ENCODE measurements at regions not wholly inside any gene's neighbourhood (a gene's known extent, or its start where the extent isn't known, plus 50 kb on each side); places are given as distances from the start of the nearest gene placed in this dataset.

DNA sequence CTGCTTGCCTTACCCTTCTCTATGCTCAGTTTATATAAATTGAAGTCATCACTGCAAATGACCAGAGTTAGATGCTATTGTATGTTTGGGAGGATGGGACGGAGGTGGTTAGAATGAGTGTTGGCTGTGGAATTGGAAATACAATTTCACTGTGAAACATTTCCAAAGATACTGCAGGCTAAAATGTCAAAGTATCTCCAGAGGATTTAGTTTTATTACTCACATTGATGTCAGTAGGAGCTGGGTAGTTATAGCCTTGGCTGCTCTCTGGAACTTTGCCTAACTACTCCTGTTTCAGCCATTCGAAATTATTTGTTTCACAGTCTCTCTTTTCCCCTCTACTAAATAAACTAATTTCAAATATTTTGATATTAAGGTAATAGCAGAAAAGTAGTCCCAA lies 92.6 kb upstream of the PPP3CA start:
- H3K36me3 ChIP-seq (ENCODE audit: control insufficient read depth, insufficient read depth, low read length), result no peaks in the 10 kb centered on the region
- no peak overlapping the region for H3K4me3 ChIP-seq (ENCODE audit: low read length)
- no peaks in the 10 kb centered on the region for H3K27me3 ChIP-seq (ENCODE audit: control insufficient read depth, insufficient read depth, low read length)
- H3K9me3 ChIP-seq (replicated peaks; ENCODE audit: control insufficient read depth, low read depth, low read length), result no peaks in the 10 kb centered on the region
- peak; percentile 38 for DNase-seq
- H3K27ac ChIP-seq (ENCODE audit: low read length), result no peak overlapping the region
- peaks cover 4% of the 10 kb centered on the region for H3K4me1 ChIP-seq (ENCODE audit: control insufficient read depth, insufficient read depth, low read length)
- WGBS (ENCODE audit: insufficient coverage), result no CpG with 5 or more reads among the region's 2 CpGs

DNA sequence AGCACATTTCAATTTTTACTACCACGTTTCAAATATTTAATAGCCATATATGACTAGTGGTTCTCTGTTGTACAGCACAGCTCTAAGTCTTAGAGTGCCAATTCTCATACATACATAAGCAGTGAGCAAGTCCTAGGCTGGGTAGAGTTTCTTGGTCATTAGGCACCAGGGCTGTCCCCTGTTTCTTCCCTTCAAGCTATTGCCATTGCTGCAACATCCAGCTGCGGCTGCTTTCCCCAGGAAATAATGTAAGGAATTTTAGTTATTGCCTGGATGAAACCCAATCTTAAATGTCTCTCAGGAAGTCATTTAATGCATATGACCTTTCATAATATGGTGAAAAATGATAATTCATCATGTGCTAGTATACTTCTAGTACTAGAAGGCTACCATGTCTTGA lies 74.1 kb upstream of the PPP3CA start:
- no peaks in the 10 kb centered on the region for H3K36me3 ChIP-seq (ENCODE audit: control insufficient read depth, insufficient read depth, low read length)

DNA sequence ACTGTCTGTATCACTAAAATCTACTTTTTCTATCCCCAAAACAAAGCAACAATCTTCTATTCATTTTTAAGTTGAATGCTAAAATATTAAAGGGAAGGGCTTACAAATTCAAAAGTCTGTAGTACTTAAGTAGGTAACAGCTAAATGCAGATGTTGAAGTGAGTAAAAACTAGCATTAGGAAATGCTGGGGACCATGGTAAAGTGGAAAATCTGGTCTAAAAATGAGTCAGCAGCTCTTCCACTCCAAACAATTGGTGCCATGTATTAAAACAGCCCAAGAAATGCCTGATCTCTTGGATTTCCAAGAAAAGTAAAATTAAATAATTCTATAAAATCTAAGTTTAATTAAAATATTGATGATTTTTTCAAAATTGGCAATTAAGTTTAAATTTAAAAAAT lies 73.3 kb upstream of the PPP3CA start:
- Histone ChIP-seq H3K27me3 (ENCODE audit: control insufficient read depth, insufficient read depth, low read length) (no peaks in the 10 kb centered on the region), H3K27ac (ENCODE audit: low read length) (no peak overlapping the region)

More for the DNA sequence above, 74.1 kb upstream of the PPP3CA start:
- no peak overlapping the region for H3K27ac ChIP-seq (ENCODE audit: low read length)
- no CpG with 5 or more reads among the region's 2 CpGs for WGBS (ENCODE audit: insufficient coverage)
- no peaks in the 10 kb centered on the region for H3K9me3 ChIP-seq (replicated peaks; ENCODE audit: control insufficient read depth, low read depth, low read length)
- no peaks in the 10 kb centered on the region for H3K27me3 ChIP-seq (ENCODE audit: control insufficient read depth, insufficient read depth, low read length)
- H3K4me3 ChIP-seq (ENCODE audit: low read length), result no peak overlapping the region
- no peaks in the 10 kb centered on the region for H3K4me1 ChIP-seq (ENCODE audit: control insufficient read depth, insufficient read depth, low read length)
- peak; percentile 12 for DNase-seq

DNA sequence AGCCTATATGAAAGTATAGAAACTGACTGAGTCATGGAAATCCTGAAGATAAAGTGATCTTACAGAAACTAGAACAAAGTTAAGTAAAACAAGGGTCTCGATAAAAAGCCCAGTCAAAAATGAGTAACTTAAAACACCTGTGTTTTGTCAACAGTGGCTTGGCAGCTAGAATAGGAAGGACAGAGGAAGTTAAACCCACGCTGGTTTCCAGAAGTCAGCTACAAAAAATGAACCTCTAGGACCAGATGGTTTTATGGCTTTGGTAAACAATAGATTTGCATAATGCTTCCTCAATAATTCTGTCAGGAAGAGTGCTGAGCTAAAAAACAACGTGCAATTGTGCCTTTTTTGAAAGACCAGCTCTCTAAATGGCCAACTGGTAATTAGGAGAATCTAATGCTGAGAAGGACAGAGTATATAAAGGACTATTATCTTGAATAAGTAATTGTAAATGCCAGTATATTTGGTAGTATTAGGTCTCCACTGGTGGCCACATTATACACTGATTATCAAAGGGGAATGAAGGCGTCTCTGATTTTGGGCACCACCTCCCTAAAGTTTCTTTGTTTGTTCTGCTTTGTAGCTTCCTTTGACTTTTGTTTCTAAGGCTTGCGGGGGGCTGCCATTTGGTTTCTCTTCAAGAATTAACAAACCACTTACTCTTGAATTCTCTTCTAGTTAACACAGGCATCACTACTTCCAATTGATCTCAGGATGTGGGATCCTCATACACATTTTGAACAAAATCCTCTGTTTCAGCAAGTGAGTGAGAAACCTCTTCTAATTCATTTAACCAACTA lies 72.2 kb upstream of the PPP3CA start:
- H3K27me3 ChIP-seq (ENCODE audit: control insufficient read depth, insufficient read depth, low read length), result no peaks in the 10 kb centered on the region
- H3K4me1 ChIP-seq (ENCODE audit: control insufficient read depth, insufficient read depth, low read length), result no peaks in the 10 kb centered on the region
- no CpG with 5 or more reads among the region's 5 CpGs for WGBS (ENCODE audit: insufficient coverage)
- H3K9me3 ChIP-seq (replicated peaks; ENCODE audit: control insufficient read depth, low read depth, low read length), result no peaks in the 10 kb centered on the region
- H3K36me3 ChIP-seq (ENCODE audit: control insufficient read depth, insufficient read depth, low read length), result no peaks in the 10 kb centered on the region
- H3K4me3 ChIP-seq (ENCODE audit: low read length), result no peak overlapping the region
- H3K27ac ChIP-seq (ENCODE audit: low read length), result no peak overlapping the region
- DNase-seq, result peak; percentile 64

More for the DNA sequence above, 73.3 kb upstream of the PPP3CA start:
- H3K4me1 ChIP-seq (ENCODE audit: control insufficient read depth, insufficient read depth, low read length), result no peaks in the 10 kb centered on the region
- no peaks in the 10 kb centered on the region for H3K36me3 ChIP-seq (ENCODE audit: control insufficient read depth, insufficient read depth, low read length)
- no peak overlapping the region for H3K4me3 ChIP-seq (ENCODE audit: low read length)
- no peaks in the 10 kb centered on the region for H3K9me3 ChIP-seq (replicated peaks; ENCODE audit: control insufficient read depth, low read depth, low read length)
- no peak for DNase-seq

DNA sequence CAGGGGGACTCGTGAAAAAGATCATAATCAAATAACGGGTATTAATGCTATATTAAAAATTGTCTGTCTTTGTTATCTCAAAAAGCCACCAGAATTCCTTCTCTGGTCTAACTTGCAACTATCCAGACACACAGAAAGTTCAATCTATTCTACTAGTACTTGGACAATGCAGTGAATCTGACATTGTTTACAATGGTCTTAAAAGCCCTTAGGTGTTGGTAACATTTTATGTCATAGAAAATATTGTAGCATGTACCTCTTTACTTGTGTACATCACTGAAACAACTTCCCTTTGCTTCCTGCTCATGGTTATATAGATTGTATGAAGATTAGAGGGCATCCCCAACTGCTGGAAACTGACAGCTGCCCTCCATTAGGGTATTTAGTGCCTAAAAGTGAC lies 71.1 kb upstream of the PPP3CA start:
- WGBS (ENCODE audit: insufficient coverage), result no CpG with 5 or more reads among the region's 2 CpGs
- no peak overlapping the region for H3K27ac ChIP-seq (ENCODE audit: low read length)
- H3K36me3 ChIP-seq (ENCODE audit: control insufficient read depth, insufficient read depth, low read length), result no peaks in the 10 kb centered on the region
- no peak for DNase-seq
- H3K4me1 ChIP-seq (ENCODE audit: control insufficient read depth, insufficient read depth, low read length), result no peaks in the 10 kb centered on the region
- H3K9me3 ChIP-seq (replicated peaks; ENCODE audit: control insufficient read depth, low read depth, low read length), result no peaks in the 10 kb centered on the region
- no peak overlapping the region for H3K4me3 ChIP-seq (ENCODE audit: low read length)
- no peaks in the 10 kb centered on the region for H3K27me3 ChIP-seq (ENCODE audit: control insufficient read depth, insufficient read depth, low read length)

DNA sequence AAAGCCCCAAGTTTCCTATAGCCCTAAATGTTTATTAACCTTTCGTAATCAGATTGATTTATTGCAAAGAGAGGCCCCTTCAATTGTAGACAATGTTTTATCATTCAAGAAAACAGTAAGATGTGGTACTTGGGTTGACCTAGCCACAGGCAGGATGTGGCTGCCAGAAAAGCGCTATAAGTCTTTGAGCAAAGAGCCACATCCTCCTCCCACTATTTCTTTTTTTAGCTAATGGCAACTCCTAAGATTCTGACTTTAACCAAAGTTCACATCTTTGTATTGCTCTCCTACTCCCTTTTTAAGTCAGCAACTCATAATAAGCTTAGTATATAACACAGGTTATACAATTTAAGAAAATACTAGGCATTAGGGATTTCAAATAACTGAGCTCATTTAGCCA lies 70.7 kb upstream of the PPP3CA start:
- no peaks in the 10 kb centered on the region for H3K9me3 ChIP-seq (replicated peaks; ENCODE audit: control insufficient read depth, low read depth, low read length)
- H3K27ac ChIP-seq (ENCODE audit: low read length), result no peak overlapping the region
- no peak overlapping the region for H3K4me3 ChIP-seq (ENCODE audit: low read length)
- 83% methylated on average over 1 of the region's 2 CpGs for WGBS (ENCODE audit: insufficient coverage)
- DNase-seq, result peak; percentile 13
- no peaks in the 10 kb centered on the region for H3K4me1 ChIP-seq (ENCODE audit: control insufficient read depth, insufficient read depth, low read length)
- H3K27me3 ChIP-seq (ENCODE audit: control insufficient read depth, insufficient read depth, low read length), result no peaks in the 10 kb centered on the region
- H3K36me3 ChIP-seq (ENCODE audit: control insufficient read depth, insufficient read depth, low read length), result no peaks in the 10 kb centered on the region

DNA sequence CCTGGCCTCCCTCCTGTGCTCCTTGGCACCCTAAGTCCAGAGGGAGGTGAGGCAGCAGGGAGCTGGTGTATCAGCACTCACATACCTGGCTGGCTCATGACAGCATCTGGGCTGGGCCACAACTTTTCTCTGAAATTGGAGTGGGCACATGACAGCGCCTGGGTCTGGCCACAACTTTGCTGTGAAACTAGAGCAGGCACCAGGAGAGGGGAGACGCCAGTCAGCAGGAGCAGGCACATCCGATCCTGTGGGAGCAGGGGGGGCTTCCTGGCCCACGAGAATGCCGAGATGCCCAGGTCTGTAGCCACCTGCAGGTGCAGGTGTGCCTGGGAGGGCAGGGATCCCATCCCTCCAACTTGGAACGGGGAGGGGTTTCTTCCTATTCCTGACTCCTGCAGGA lies 69.7 kb upstream of the PPP3CA start:
- DNase-seq, result no peak
- no peaks in the 10 kb centered on the region for H3K27me3 ChIP-seq (ENCODE audit: control insufficient read depth, insufficient read depth, low read length)
- H3K4me1 ChIP-seq (ENCODE audit: control insufficient read depth, insufficient read depth, low read length), result no peaks in the 10 kb centered on the region
- H3K27ac ChIP-seq (ENCODE audit: low read length), result no peak overlapping the region
- WGBS (ENCODE audit: insufficient coverage), result 81% methylated on average over 6 of the region's 6 CpGs
- no peaks in the 10 kb centered on the region for H3K36me3 ChIP-seq (ENCODE audit: control insufficient read depth, insufficient read depth, low read length)
- no peak overlapping the region for H3K4me3 ChIP-seq (ENCODE audit: low read length)
- no peaks in the 10 kb centered on the region for H3K9me3 ChIP-seq (replicated peaks; ENCODE audit: control insufficient read depth, low read depth, low read length)

DNA sequence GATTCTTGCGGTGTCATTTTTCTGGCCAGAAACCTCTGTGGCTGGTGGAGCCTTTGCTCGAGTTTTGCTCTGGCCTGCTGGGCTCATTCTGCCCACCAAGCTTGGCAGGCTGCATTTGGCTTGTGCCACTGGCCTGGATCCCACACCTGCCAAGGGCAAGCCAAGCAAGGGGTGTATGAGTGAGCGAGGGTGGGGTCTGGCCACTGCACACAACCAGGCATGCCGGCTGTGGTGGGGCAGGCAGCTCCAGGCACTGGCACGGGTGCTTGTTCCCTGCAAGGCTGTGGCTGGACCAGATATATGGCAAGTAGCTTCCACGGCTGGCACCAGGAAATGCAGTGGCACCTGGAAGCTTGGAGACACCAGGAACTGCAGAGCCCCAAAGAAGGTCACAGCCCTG lies 68.6 kb upstream of the PPP3CA start:
- Histone ChIP-seq H3K27ac (ENCODE audit: low read length) (no peak overlapping the region), H3K4me1 (ENCODE audit: control insufficient read depth, insufficient read depth, low read length) (no peaks in the 10 kb centered on the region), H3K27me3 (ENCODE audit: control insufficient read depth, insufficient read depth, low read length) (no peaks in the 10 kb centered on the region), H3K4me3 (ENCODE audit: low read length) (no peak overlapping the region), H3K36me3 (ENCODE audit: control insufficient read depth, insufficient read depth, low read length) (no peaks in the 10 kb centered on the region), H3K9me3 (replicated peaks; ENCODE audit: control insufficient read depth, low read depth, low read length) (no peaks in the 10 kb centered on the region)
- 79% methylated on average over 5 of the region's 6 CpGs for WGBS (ENCODE audit: insufficient coverage)
- DNase-seq, result no peak

DNA sequence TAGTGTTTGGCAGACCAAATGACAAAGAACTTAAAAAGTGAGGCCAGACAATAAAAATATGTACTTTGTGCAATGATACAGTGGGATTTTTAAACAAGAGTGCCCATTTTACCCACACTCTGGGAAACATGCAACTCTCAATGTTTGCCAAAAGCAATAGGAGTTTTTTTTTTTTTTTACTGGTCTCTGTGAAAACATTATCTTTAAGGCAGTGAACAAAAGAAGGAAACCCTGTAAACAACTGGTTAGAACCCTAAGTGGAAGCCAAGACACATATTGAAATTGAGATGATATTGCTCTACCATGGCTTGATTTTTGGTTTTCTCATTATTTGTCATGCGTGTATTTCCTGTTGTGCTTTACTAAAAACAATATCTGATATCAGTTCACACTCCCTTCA lies 67.2 kb upstream of the PPP3CA start:
- Histone ChIP-seq H3K27me3 (ENCODE audit: control insufficient read depth, insufficient read depth, low read length) (no peaks in the 10 kb centered on the region), H3K4me1 (ENCODE audit: control insufficient read depth, insufficient read depth, low read length) (no peaks in the 10 kb centered on the region), H3K4me3 (ENCODE audit: low read length) (no peak overlapping the region), H3K9me3 (replicated peaks; ENCODE audit: control insufficient read depth, low read depth, low read length) (no peaks in the 10 kb centered on the region), H3K36me3 (ENCODE audit: control insufficient read depth, insufficient read depth, low read length) (no peaks in the 10 kb centered on the region), H3K27ac (ENCODE audit: low read length) (no peak overlapping the region)
- WGBS (ENCODE audit: insufficient coverage), result no CpG with 5 or more reads among the region's 1 CpG
- DNase-seq, result no peak

DNA sequence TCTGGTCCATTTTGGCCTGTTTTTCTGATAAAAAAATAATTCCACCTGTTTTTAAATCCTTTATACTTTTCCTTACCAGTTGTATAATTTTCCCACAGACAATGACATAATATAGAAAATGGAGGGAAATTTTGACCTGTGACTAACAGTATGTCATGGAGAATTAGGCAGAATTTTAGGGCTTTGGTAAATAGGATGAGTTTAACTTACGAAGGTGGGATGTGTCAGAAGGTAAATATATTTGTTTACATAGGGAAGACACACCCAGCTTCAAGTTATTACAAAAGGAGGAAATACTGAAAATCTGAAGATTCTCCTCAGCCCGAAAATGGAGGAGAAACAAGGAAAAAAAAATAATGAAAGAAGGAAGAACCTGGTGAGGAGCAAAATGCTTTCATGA lies 64.6 kb upstream of the PPP3CA start:
- Histone ChIP-seq H3K36me3 (ENCODE audit: control insufficient read depth, insufficient read depth, low read length) (no peaks in the 10 kb centered on the region), H3K4me3 (ENCODE audit: low read length) (no peak overlapping the region), H3K27me3 (ENCODE audit: control insufficient read depth, insufficient read depth, low read length) (no peaks in the 10 kb centered on the region), H3K27ac (ENCODE audit: low read length) (no peak overlapping the region), H3K9me3 (replicated peaks; ENCODE audit: control insufficient read depth, low read depth, low read length) (no peaks in the 10 kb centered on the region), H3K4me1 (ENCODE audit: control insufficient read depth, insufficient read depth, low read length) (no peaks in the 10 kb centered on the region)
- 80% methylated on average over 1 of the region's 2 CpGs for WGBS (ENCODE audit: insufficient coverage)
- DNase-seq, result no peak
